ENCODE measurements at regions not wholly inside any gene's neighbourhood (a gene's known extent, or its start where the extent isn't known, plus 50 kb on each side); places are given as distances from the start of the nearest gene placed in this dataset.

DNA sequence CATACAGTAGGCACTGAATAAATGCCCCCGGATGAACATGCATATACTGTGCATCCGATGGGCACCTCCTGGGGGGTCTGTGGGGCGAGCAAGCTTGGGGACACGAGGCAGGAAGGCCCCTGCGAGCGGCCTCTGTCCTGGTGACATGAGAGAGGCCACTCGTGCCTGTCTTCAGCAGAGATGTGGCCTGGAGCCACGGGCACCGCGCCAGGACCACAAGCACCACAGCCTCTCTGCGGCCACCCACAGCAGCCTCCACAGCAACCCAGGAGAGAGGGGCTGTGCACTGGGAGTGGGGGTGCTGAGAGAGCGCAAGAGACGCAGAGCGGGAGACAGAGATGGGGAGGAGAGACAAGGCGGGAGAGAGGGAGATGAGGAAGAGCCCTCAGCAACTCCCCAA lies 118.5 kb downstream of the RFLNA start:
- no peak for DNase-seq (ENCODE audit: low spot score)

- DNase-seq (ENCODE audit: low spot score): no peak
These were observed 117.7 kb downstream of the RFLNA start for GRCh38 chr12:124412646-124413015.

DNA sequence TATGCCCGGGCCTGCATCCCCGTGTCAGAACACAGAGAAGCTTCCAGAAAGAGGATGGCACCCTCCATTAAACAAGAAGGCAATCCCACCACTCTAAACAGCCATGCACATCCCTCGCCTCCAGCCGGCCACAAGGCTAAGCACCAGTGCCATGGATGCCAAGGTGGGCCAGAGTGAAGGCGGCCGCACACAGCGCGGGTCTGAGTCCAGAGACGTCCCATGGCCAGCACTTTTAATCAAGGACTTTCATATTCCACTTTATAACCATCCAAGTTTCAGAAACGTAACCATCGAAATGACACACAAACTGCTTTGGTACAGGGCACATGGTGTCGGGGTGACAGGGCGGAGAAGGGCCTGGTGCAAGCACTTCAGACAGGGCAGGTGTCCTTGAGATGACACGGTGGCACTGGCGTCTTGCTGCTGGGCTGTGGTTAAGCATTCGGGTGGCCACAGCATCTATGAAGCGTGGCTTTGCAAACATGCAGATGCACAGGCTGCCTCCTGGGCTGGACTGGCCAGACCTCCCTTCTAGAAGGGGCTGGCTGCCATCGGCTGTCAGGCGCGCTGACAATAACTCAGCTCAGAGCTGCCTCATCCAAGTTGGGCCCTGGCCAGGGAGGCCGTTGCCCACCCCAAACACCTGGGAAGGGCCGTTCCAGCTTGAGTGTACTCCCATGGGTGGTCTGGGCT lies 117.2 kb downstream of the RFLNA start:
- no peak for DNase-seq (ENCODE audit: low spot score)

GRCh38 chr12:124411281-124411878 lies 116.5 kb downstream of the RFLNA start:
- DNase-seq (ENCODE audit: low spot score): no peak

DNA sequence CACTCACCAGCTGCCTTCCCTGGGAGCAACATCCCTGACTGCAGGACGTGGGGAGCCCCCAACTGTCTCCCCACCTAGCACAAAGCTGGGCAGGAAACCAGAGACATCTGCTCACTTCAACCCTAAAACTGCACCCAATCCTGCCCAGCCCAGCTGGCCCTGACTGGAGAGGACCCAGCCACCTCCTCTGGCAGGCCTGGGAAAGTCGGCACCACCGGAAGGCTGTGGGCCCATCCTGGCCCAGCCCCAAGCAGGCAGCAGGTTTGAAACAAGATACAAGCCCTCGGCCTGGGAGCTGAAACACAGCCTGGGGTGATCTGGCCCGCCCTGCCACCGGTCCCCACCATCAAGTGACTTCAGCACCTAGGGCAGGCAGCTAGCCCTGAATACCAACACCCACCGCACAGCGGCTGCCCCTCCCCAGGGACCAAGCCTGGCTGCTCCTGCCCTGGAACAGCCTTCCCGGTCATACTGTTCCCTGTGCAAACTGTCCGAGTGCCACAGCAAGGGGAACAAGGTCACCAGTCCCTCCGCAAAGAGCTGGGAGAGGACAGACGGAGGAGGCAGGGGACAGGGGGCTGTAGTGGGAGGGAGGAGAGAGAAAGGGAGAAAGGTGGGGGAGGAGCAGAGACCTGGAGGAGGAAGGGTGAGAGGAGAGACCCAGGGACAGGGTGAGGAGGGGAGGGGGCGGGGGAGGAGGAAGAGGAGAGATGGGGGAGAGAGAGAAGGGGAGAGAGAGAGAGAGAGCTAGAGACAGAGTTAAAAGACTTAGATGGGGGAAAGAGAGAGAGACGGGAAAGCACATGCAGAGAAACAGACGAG lies 115.7 kb downstream of the RFLNA start:
- no peak for DNase-seq (ENCODE audit: low spot score)

DNA sequence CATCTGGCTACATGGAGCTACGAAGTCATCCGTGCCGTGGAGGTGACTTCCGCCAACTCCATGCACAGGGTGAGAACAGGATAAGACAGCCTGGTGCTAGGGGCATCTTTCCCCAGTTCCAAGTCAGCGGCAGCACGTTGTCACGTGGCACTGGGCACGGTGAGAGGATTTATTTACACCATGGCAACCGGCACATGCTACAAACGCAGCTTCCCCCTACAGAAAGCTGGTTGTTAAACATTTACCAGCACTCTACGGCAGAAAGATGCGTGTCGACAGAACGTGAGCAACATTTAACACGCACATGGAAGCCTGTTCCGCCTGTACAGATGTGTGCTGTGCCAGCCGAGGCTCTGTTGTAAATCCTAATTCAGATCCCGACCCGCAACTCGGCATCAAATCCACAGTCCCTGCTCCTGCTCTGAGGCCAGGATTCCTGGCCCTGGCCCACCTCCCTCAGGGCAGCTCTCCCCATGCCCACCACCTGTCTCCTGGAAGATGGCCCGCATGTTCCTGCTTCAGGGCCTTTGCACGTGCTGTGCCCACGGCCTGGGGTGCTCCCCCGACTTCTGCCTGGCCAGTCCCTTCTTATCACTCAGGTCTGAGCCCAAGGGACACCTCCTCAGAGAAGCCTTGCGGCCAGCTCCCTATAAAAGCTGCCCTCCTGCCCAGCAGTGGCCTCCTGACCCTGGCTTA lies 114.1 kb downstream of the RFLNA start:
- DNase-seq (ENCODE audit: low spot score): no peak

DNA sequence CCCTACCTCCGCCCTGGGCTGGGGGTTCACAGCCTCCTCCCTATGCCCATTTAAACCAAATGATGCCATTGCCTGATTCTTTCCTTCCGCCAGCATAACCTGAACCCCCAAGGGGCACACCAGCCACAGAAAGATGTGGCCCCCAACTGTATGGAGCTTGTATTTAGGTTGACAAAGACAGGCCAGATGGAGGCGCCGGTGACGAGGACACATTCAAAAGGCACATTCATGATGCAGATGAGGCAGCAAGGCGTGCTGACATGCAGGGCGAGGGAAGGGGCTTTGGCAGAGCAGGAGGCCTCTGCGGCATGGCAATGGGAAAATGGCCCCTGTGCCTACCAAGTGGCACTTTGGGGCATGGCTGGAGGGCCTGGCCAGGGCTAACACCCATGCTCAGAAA lies 112.2 kb downstream of the RFLNA start:
- DNase-seq (ENCODE audit: low spot score): no peak

DNA sequence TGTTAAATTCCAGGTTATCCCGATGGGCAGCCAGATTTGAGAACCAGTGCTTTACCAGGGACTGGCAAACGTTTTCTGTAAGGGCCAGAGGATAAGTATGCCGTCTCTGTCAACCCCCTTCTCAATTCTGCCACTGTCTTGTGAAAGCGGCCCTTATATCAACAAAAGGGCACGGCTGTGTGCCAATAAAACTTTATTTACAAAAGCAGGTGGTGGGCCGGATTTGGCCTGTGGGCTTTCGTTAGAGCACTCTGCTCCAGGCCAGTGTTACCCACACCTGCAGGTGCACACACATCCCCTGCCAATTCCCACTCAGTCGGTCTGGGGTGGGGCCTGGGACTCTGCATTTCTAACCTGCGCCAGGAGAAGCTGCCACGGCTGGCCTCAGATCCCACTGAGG lies 111.2 kb downstream of the RFLNA start:
- no peak for DNase-seq (ENCODE audit: low spot score)

- DNase-seq (ENCODE audit: low spot score): no peak
These were observed 110.7 kb downstream of the RFLNA start for GRCh38 chr12:124405592-124405991.

DNA sequence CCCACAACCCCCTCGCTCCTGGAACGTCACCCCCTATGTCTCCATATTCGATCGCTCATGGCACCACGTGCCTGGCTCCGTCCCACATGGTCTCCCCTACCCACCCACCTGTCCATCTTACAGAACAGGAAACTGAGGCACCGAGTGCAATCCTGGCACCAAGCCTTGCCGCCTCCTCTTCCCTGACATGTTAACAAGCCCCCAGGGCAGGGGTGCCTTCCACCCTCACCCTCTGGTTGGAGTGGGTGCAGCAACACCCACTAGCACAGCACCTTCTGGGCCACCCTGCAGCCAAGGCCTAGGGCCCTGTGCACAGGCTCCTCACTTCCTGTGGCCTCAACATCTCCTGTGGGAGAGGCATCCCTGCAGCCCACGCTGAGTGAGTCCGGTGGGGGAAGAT lies 110.3 kb downstream of the RFLNA start:
- no peak for DNase-seq (ENCODE audit: low spot score)

DNA sequence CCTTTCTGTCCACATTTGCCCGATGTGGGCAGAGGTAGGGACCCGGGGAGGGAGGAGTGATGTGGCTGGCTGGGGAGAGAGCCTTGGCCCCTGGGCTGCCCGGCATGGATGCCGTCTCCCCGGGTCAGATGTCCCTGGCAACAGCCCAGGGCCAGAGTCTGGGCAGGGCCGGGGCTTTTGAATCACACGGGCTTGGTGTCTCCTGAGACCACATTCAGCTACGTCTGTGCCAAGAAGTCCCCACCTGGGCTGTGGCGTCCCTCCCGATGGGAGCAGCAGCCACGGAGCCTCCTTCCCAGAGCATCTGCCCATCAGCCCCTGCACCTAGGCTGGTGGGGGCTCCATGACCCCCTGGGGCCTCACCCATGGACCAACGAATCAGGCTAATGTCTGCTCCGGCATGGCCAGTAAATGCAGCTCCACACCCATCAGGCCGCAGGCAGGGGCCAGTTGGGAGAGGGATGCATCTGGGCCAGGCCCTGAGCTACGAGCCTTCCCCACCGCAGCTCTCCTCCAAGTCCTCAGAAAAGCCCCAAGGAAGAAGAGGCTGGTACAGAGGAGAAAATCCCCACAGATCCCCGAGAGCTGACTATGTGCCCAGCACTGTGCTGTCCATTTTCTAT lies 109.4 kb downstream of the RFLNA start:
- DNase-seq (ENCODE audit: low spot score): no peak

DNA sequence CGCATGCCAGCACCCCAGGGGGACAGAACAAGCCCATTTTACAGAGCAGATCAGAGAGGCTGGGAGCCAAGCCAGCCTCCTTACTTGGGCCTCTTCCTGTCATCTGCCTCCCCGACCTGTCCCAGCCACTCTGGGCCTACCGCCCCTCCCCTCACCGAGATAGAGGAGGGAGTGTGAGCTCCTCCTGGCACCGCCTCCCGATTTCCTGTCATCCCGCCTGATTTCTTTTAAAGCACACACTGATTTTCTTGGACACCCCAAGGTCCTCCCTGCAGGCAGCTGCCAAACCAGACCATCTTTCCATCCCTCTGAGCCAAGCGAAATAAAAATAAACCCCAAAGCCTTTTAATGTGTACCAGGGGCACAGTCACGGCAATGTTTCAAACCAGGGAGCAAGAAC lies 108.4 kb downstream of the RFLNA start:
- no peak for DNase-seq (ENCODE audit: low spot score)

- DNase-seq (ENCODE audit: low spot score): no peak
These were observed 107.6 kb downstream of the RFLNA start for GRCh38 chr12:124402248-124403066.

- DNase-seq (ENCODE audit: low spot score): no peak
These were observed 106.9 kb downstream of the RFLNA start for GRCh38 chr12:124401704-124402221.

DNA sequence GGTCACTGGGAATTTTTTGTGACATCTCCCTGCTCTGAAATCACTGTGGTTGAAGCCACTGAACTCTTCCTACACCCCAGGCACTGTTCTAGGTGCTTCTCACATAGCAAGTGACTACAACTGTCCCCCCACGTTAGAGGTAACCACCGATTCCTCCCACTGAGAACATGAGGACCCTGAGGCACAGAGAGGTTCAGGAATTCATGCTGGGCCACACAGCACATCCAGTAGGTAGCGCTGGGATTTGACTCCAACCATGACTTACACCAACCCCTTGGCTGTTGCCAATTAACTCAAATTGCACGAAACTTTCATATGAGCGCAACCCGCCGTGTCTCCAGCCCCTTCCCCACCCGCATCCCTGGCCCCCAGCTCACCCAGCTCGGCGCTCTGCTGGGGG lies 105.2 kb downstream of the RFLNA start:
- DNase-seq (ENCODE audit: low spot score): no peak

DNA sequence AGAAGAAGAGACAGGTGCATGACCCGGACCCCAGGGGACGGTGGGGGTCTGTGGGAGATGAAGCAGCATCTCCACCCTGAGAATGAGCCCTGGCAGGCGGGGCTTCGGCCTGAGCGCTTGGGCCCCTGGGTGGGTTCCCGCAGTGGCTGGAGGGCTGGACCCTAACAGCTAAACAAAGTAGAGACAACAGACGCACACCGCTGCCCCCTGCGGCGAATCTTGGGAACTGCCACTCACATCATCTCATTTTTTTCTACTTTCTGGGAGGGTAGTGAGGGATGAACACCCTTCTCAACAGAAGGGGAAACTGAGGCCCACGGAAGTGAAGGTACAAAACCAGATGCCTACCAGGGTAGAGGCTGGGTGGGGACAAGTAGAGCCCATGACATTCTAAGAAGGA lies 104.7 kb downstream of the RFLNA start:
- peak; percentile 77 for DNase-seq (ENCODE audit: low spot score)

- DNase-seq (ENCODE audit: low spot score): no peak
These were observed 103.8 kb downstream of the RFLNA start for GRCh38 chr12:124398578-124399227.

- no peak for DNase-seq (ENCODE audit: low spot score)
These were observed 103.1 kb downstream of the RFLNA start for GRCh38 chr12:124397807-124398577.

- DNase-seq (ENCODE audit: low spot score): no peak
These were observed 102.4 kb downstream of the RFLNA start for GRCh38 chr12:124397399-124397679.
